NT2/D1 (cell line): ENCODE measurements at regions not wholly inside any gene's neighbourhood (a gene's known extent, or its start where the extent isn't known, plus 50 kb on each side); places are given as distances from the start of the nearest gene placed in this dataset.

Source experiments
- DNase-seq: peaks from one replicate; pipeline ENCODE4 v3.0.0-alpha.2; 2011; ENCODE audit warnings: low read depth, low spot score
- H3K27me3 ChIP-seq: 2 replicates; pipeline ENCODE4 v1.6.0; 2011; ENCODE audit warnings: mild to moderate bottlenecking; ENCODE audit not compliant: insufficient read length, insufficient read depth
- H3K36me3 ChIP-seq: 2 replicates; pipeline ENCODE4 v1.6.1; 2011; ENCODE audit warnings: mild to moderate bottlenecking, low read length, mixed read lengths; ENCODE audit not compliant: insufficient read depth, insufficient read length
- H3K4me1 ChIP-seq: 2 replicates; pipeline ENCODE4 v1.5.1; 2011; ENCODE audit not compliant: insufficient read depth, insufficient read length
- H3K4me3 ChIP-seq: 2 replicates; pipeline ENCODE4 v1.5.1; 2011; ENCODE audit warnings: low read depth; ENCODE audit not compliant: insufficient read length
- H3K9ac ChIP-seq: 2 replicates; pipeline ENCODE4 v1.6.0; 2011; ENCODE audit warnings: low read depth; ENCODE audit not compliant: insufficient read length
- H3K9me3 ChIP-seq: 2 replicates; pipeline ENCODE4 v1.5.1; 2011; ENCODE audit warnings: mild to moderate bottlenecking, low read length; ENCODE audit not compliant: insufficient read depth
- SUZ12 ChIP-seq: IDR thresholded peaks from 2 replicates; pipeline ENCODE4 v1.6.1; 2011; ENCODE audit not compliant: insufficient read length, insufficient read depth; ENCODE audit errors: extremely low read depth
- YY1 ChIP-seq: IDR thresholded peaks from 2 replicates; pipeline ENCODE4 v1.6.1; 2011; ENCODE audit not compliant: insufficient read length, insufficient read depth
- ZNF274 ChIP-seq: IDR thresholded peaks from 2 replicates; pipeline ENCODE4 v1.6.1; 2011; ENCODE audit warnings: mild to moderate bottlenecking, low read depth, low read length

DNA sequence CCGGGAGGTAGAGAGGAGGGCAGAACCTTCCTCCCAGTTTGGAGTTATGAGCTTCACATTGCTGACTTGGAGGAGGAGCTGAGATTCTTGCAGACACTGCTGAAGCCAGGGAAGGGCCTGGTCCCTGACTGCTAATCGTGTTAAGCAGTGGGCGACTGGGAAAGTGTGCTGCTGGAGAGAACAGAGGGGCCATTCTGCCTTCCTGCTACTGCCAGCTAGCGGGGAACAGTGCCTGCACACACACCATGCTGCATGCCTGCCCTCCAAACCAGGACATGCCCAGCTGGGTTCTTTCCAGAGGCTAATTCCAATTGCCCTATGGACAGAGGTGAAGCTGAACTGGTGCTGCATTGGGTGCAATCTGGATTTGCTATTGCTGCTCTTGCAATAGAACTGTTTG lies 281.4 kb downstream of the AJAP1 start:
- Histone ChIP-seq H3K9ac (no peak overlapping the region), H3K4me1 (peaks cover 3% of the 10 kb centered on the region), H3K4me3 (no peak overlapping the region), H3K36me3 (no peaks in the 10 kb centered on the region), H3K9me3 (no peaks in the 10 kb centered on the region), H3K27me3 (no peaks in the 10 kb centered on the region)
- no peak for DNase-seq
- TF ChIP-seq ZNF274 (no peak), YY1 (no peak), SUZ12 (no peak)

DNA sequence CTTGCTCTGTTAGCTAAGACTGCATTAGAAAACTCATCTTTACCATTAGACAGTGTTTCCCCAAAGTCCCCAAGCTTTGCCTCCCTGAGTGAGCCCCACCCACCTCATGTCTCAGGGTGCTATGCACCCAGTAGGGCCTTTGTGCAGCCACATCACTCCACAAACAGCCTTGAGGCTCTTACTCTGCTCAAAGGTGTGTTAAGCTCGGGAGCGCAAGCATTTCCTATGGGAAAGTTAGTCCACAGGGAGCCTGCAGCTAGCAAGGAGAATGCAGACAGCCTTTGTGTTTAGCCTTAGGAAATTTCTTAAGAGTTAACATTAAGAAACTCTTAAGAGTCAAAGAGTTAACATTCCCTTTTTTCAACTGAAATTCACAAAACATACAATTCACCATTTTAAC lies 278.8 kb downstream of the AJAP1 start:
- TF ChIP-seq ZNF274 (no peak), YY1 (no peak), SUZ12 (no peak)
- Histone ChIP-seq H3K36me3 (no peaks in the 10 kb centered on the region), H3K4me1 (peaks cover 3% of the 10 kb centered on the region), H3K4me3 (no peak overlapping the region), H3K9me3 (no peaks in the 10 kb centered on the region), H3K9ac (no peak overlapping the region), H3K27me3 (no peaks in the 10 kb centered on the region)
- DNase-seq: no peak

DNA sequence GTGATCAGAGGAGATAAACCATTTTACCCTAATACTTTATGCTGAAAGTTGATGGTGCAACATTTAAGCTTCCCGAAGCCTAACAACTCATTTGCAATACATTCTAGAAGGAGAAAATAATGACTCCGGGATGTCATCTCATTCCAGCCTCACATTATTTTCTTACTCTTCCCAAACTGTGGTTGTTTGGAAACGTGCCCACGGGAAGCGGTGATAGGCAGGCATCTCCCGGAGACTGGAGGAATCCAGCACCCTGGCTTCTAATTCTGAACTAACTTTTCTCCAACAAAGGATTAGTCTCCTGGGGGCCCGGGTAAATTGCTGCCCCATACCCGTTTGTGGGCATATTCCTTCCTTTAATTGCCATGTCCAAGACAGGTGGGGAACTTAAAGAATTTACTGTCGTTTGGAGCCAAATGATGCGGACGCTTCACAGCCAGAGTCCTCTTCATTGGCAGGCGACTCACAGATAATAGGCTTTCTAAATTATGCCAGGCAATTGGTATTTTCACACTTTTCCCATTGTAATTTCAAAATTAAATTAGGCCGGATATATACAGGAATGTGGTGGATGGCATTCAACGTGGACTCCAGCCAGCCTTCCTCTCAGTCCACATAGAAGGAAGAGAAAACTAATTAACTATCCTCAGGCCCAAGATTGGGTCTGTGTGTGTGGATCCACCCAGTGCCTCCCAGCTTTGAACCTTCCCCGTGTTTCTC lies 278.1 kb downstream of the AJAP1 start:
- Histone ChIP-seq H3K4me1 (peaks cover 3% of the 10 kb centered on the region), H3K36me3 (no peaks in the 10 kb centered on the region), H3K9ac (no peak overlapping the region), H3K4me3 (no peak overlapping the region), H3K9me3 (no peaks in the 10 kb centered on the region), H3K27me3 (no peaks in the 10 kb centered on the region)
- no peak for TF ChIP-seq ZNF274
- no peak for TF ChIP-seq YY1
- TF ChIP-seq SUZ12: no peak
- DNase-seq: no peak

DNA sequence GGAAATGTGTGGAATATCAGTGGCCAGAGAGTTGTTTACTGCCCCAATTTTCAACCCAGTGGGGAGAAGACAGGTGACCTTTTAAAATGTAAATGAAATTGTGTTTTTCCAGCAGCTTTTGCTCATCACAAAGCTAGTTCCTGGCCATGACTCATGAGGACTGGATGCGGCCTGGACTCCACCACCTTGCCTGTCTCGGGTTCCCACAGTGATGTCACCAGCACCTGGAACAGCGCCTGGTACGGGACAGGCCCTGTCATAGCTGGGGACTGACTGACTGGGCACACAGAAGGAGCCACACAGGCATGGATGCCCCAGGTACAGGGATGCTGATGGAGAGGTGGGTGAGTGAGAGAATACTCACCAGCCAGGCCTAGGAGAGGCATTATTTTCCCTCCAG lies 277.1 kb downstream of the AJAP1 start:
- H3K9me3 ChIP-seq: no peaks in the 10 kb centered on the region
- no peak overlapping the region for H3K4me3 ChIP-seq
- H3K4me1 ChIP-seq: peaks cover 3% of the 10 kb centered on the region
- no peaks in the 10 kb centered on the region for H3K27me3 ChIP-seq
- no peaks in the 10 kb centered on the region for H3K36me3 ChIP-seq
- no peak for TF ChIP-seq ZNF274
- TF ChIP-seq YY1: no peak
- TF ChIP-seq SUZ12: no peak
- no peak overlapping the region for H3K9ac ChIP-seq
- DNase-seq: peak; percentile 13

DNA sequence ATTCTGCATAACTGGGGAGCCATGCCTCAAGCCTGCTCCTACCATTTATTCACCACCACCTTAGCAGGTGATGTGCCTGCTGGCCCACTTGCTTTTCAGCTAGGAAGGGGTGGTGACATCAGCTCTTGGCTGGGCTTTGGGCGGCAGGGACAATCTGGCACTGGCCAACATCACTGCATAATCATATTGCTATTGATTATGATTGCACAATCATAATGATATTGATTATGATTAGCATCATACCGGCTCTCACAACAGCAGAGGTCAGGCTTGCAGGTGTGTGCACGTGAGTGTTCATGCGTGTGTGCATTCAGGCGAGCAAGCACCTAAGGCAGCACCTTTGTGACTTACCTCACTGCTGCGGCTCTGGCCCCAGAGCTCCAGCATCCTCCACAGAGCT lies 273.8 kb downstream of the AJAP1 start:
- no peak for TF ChIP-seq YY1
- no peak for TF ChIP-seq SUZ12
- TF ChIP-seq ZNF274: no peak
- Histone ChIP-seq H3K27me3 (no peaks in the 10 kb centered on the region), H3K9me3 (no peaks in the 10 kb centered on the region), H3K36me3 (no peaks in the 10 kb centered on the region), H3K4me3 (no peak overlapping the region), H3K9ac (no peak overlapping the region), H3K4me1 (peaks cover 2% of the 10 kb centered on the region)
- no peak for DNase-seq

DNA sequence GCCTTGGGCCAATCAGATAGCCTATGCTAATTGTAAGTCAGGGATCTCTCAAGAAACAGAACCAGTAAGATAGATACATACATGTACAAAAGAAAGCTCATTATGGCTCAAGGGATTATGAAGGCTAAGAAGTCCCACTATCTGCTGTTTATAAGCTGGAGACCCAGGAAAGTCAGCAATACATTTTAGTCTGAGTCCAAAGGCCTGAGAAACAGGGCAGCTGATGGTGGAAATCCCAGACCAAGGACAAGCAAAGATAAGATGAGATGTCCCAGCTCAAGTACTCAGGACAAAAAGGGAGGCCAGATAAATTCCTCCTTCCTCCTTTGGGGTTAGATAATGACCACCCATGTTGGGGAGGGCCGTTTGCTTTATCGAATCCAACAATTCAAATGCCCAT lies 269.9 kb downstream of the AJAP1 start:
- H3K27me3 ChIP-seq: no peaks in the 10 kb centered on the region
- no peak for TF ChIP-seq SUZ12
- no peak for TF ChIP-seq ZNF274
- no peak for TF ChIP-seq YY1
- peaks cover 9% of the 10 kb centered on the region; the same call in 1 of the 2 replicates for H3K9me3 ChIP-seq
- no peak overlapping the region for H3K9ac ChIP-seq
- H3K4me1 ChIP-seq: no peaks in the 10 kb centered on the region
- no peak for DNase-seq
- H3K4me3 ChIP-seq: no peak overlapping the region
- H3K36me3 ChIP-seq: no peaks in the 10 kb centered on the region

DNA sequence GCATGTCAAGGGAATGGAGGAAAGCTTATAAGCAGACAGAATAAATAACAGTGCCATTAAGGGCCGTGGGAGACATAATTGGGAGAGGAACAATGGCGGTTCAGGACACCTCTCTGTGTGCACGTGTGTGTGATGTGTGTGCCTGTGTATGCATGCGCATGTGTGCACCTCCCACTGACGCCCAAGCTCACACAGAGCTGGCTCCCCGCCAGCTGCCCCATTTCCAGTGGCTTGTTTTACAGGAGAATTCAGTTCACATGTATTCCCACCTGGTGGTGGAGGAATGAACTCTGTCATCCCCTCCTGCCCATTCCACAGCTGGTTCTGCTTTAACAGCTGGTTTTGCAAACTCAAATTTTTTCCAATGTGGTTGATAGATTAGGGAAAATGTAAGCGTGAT lies 262.2 kb downstream of the AJAP1 start:
- peaks cover 9% of the 10 kb centered on the region; the same call in 1 of the 2 replicates for H3K9me3 ChIP-seq
- H3K4me1 ChIP-seq: no peaks in the 10 kb centered on the region
- no peaks in the 10 kb centered on the region for H3K36me3 ChIP-seq
- no peak overlapping the region for H3K9ac ChIP-seq
- no peak for DNase-seq
- H3K4me3 ChIP-seq: no peak overlapping the region
- TF ChIP-seq YY1 (no peak), ZNF274 (no peak), SUZ12 (no peak)
- H3K27me3 ChIP-seq: no peaks in the 10 kb centered on the region
